Vagina (tissue), 2 donors: ENCODE measurements at regions not wholly inside any gene's neighbourhood (a gene's known extent, or its start where the extent isn't known, plus 50 kb on each side); places are given as distances from the start of the nearest gene placed in this dataset.

Experiments used
- CTCF ChIP-seq, 3 experiments: fragments of 450-650 bp in 2 of 3; fragments of 200-600 bp in 1 of 3; sonication (generic) in 1 of 3; IDR thresholded peaks; one replicate each; pipeline ENCODE4 v1.5.1; 2017 to 2019; ENCODE audit warnings: antibody characterized with exemption in 3 of 3, mild to moderate bottlenecking in 2 of 3, moderate library complexity in 2 of 3
- POLR2A ChIP-seq, 2 donors: fragments of 450-650 bp; IDR thresholded peaks; one replicate each; pipeline ENCODE4 v1.6.1; 2017; ENCODE audit warnings: antibody characterized with exemption in 2 of 2, mild to moderate bottlenecking in 2 of 2, moderate library complexity in 2 of 2
- POLR2AphosphoS5 ChIP-seq, 2 donors: sonication (generic); formaldehyde crosslinking; IDR thresholded peaks; one replicate each; pipeline ENCODE4 v1.9.0; 2017; ENCODE audit warnings: antibody characterized with exemption in 2 of 2, mild to moderate bottlenecking in 2 of 2, low read depth in 1 of 2; ENCODE audit not compliant: insufficient read depth in 1 of 2

GRCh38 chr1:178613271-178613945, 100.5 kb downstream of the TEX35 start:
- TF ChIP-seq CTCF (IDR thresholded peaks at IDR 0.05) (no peak), POLR2A (IDR thresholded peaks at IDR 0.05) (no peak), POLR2AphosphoS5 (IDR thresholded peaks at IDR 0.05; ENCODE audit: insufficient read depth in 1 of 2, low read depth in 1 of 2) (no peak)
